ENCODE measurements at regions not wholly inside any gene's neighbourhood (a gene's known extent, or its start where the extent isn't known, plus 50 kb on each side); places are given as distances from the start of the nearest gene placed in this dataset.
"Not testable (repeated sequence)": the region's sequence is repeated elsewhere in the genome, so short reads cannot be mapped to it uniquely, and the experiment has no call there.

DNA sequence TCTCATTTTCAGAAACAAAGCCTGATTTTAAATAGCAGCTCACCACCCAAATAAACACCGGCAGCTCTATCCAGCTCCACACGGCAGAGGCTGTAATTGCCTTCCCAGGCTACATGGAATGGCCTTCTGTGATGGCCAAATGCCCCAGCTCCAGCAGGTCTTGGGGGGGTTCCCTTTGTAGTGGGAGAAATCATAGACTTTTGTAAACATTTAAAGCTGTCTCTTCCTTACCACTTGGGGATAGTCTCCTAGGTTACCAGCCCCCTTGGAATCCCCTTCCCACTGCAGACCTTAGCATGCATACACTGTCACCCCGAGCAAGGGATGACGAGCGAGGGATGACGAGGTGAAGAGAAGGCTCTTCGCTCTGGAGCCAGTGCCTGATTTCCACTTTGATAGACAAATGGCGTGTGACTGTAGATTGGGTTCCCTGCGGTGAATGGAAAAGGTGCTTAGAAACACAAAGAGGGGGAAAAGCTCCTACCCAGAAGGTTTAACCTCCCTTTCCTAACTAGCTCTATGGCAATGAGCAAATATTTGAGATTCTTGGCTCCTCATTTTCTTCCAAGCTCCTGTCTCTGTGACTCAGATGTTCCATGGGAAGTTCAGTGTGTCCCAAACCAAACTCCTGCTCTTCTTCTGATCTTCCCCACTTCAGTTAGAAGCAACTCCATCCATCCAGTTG, 108.0 kb upstream of the CADM1 start:
- Histone ChIP-seq H3K36me3 (ENCODE audit: control insufficient read depth, insufficient read depth, low read length) (no peaks in the 10 kb centered on the region), H3K4me1 (ENCODE audit: control insufficient read depth, insufficient read depth, low read length) (no peaks in the 10 kb centered on the region), H3K9me3 (ENCODE audit: control insufficient read depth, insufficient read depth, low read length) (no peaks in the 10 kb centered on the region), H3K4me3 (ENCODE audit: low read length) (no peak overlapping the region), H3K27me3 (ENCODE audit: control insufficient read depth, insufficient read depth, low read length) (no peaks in the 10 kb centered on the region), H3K27ac (ENCODE audit: low read length) (no peak overlapping the region)
- ATAC-seq (no peak), DNase-seq (no peak)
- Mint-ChIP-seq H3K4me3 (no peak overlapping the region), H3K27me3 (ENCODE audit: low read depth in 2 of 2) (peaks cover 0 to 4% of the 10 kb centered on the region in 2 donors), H3K27ac (no peak overlapping the region), H3K4me1 (no peaks in the 10 kb centered on the region), H3K9me3 (no peaks in the 10 kb centered on the region), H3K36me3 (no peaks in the 10 kb centered on the region)
- intact Hi-C loops (cut with micrococcal nuclease): no loop called here
- TF ChIP-seq, protein P1, sequence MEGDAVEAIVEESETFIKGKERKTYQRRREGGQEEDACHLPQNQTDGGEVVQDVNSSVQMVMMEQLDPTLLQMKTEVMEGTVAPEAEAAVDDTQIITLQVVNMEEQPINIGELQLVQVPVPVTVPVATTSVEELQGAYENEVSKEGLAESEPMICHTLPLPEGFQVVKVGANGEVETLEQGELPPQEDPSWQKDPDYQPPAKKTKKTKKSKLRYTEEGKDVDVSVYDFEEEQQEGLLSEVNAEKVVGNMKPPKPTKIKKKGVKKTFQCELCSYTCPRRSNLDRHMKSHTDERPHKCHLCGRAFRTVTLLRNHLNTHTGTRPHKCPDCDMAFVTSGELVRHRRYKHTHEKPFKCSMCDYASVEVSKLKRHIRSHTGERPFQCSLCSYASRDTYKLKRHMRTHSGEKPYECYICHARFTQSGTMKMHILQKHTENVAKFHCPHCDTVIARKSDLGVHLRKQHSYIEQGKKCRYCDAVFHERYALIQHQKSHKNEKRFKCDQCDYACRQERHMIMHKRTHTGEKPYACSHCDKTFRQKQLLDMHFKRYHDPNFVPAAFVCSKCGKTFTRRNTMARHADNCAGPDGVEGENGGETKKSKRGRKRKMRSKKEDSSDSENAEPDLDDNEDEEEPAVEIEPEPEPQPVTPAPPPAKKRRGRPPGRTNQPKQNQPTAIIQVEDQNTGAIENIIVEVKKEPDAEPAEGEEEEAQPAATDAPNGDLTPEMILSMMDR (IDR thresholded peaks at IDR 0.05): no peak
- 72% methylated on average over 9 of the region's 9 CpGs for WGBS (ENCODE audit: insufficient coverage)

DNA sequence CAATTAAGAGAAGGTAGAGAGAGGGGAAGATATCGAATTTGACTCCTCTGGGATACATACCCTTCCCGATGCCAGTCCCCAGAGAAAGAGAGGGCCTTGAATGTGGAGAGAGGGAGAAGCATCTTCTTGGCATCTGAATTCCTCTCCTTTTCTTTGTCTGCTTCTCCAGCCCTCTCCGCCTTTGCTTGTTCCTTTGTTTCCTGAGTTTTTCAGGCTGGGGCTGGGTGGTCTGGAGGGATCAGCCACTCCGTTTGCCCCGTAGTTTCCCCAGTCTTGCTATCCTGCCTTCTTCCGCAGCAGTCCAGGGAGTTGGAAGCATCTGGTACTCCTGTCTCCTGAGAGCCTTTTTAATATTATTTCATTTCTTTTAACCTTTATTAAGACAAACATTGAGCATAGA, 107.1 kb upstream of the CADM1 start:
- Histone ChIP-seq H3K27ac (ENCODE audit: low read length) (no peak overlapping the region), H3K9me3 (ENCODE audit: control insufficient read depth, insufficient read depth, low read length) (no peaks in the 10 kb centered on the region), H3K36me3 (ENCODE audit: control insufficient read depth, insufficient read depth, low read length) (no peaks in the 10 kb centered on the region), H3K4me3 (ENCODE audit: low read length) (no peak overlapping the region), H3K27me3 (ENCODE audit: control insufficient read depth, insufficient read depth, low read length) (no peaks in the 10 kb centered on the region), H3K4me1 (ENCODE audit: control insufficient read depth, insufficient read depth, low read length) (no peaks in the 10 kb centered on the region)
- no peaks in the 10 kb centered on the region for H3K36me3 Mint-ChIP-seq
- DNase-seq: no peak
- H3K27ac Mint-ChIP-seq: no peak overlapping the region
- intact Hi-C loops (cut with micrococcal nuclease): no loop called here
- 79% methylated on average over 6 of the region's 6 CpGs for WGBS (ENCODE audit: insufficient coverage)
- ATAC-seq: no peak
- H3K4me3 Mint-ChIP-seq: no peak overlapping the region
- TF ChIP-seq, protein P1 (IDR thresholded peaks at IDR 0.05): no peak
- H3K4me1 Mint-ChIP-seq: no peaks in the 10 kb centered on the region
- no peaks in the 10 kb centered on the region for H3K9me3 Mint-ChIP-seq
- H3K27me3 Mint-ChIP-seq (ENCODE audit: low read depth in 2 of 2): peaks cover 4 to 6% of the 10 kb centered on the region in 2 donors

DNA sequence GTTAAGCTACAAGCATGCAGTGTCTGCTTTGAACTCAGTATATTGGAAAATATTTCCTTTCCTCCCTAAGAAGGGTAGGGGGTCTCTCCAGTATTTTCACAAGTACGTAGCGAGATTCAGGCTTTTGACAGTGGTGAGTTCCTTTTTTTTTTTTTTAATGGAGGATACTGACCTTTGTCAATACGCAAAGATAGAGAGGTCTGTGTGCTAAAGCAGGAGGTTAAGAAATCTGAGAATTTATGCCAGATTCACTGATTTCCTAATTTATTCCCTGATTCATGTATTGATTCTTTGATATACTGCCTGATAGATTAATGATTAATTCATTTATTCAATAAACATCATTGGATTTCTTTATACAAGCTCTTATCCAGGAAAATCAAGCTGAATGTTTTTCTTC, 106.7 kb upstream of the CADM1 start:
- H3K4me1 Mint-ChIP-seq: no peaks in the 10 kb centered on the region
- no peaks in the 10 kb centered on the region for H3K36me3 ChIP-seq (ENCODE audit: control insufficient read depth, insufficient read depth, low read length)
- H3K9me3 ChIP-seq (ENCODE audit: control insufficient read depth, insufficient read depth, low read length): no peaks in the 10 kb centered on the region
- H3K4me3 Mint-ChIP-seq: no peak overlapping the region
- H3K4me3 ChIP-seq (ENCODE audit: low read length): no peak overlapping the region
- no peaks in the 10 kb centered on the region for H3K36me3 Mint-ChIP-seq
- TF ChIP-seq, protein P1 (IDR thresholded peaks at IDR 0.05): no peak
- H3K27ac Mint-ChIP-seq: no peak overlapping the region
- no peaks in the 10 kb centered on the region for H3K4me1 ChIP-seq (ENCODE audit: control insufficient read depth, insufficient read depth, low read length)
- H3K27ac ChIP-seq (ENCODE audit: low read length): no peak overlapping the region
- no peak for DNase-seq
- WGBS (ENCODE audit: insufficient coverage): 89% methylated on average over 2 of the region's 3 CpGs
- no peaks in the 10 kb centered on the region for H3K9me3 Mint-ChIP-seq
- intact Hi-C loops (cut with micrococcal nuclease): no loop called here
- H3K27me3 ChIP-seq (ENCODE audit: control insufficient read depth, insufficient read depth, low read length): no peaks in the 10 kb centered on the region
- no peak for ATAC-seq
- H3K27me3 Mint-ChIP-seq (ENCODE audit: low read depth in 2 of 2): peaks cover 4 to 10% of the 10 kb centered on the region in 2 donors

DNA sequence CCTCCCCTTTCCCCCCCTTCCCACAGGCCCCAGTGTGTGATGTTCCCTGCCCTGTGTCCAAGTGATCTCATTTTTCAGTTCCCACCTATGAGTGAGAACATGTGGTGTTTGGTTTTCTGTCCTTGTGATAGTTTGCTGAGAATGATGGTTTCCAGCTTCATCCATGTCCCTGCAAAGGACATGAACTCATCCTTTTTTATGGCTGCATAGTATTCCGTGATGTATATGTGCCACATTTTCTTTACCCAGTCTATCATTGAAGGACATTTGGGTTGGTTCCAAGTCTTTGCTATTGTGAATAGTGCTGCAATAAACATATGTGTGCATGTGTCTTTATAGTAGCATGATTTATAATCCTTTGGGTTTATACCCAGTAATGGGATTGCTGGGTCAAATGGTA, 106.0 kb upstream of the CADM1 start:
- H3K4me1 ChIP-seq (ENCODE audit: control insufficient read depth, insufficient read depth, low read length): not testable (repeated sequence)

More for the DNA sequence above, 106.0 kb upstream of the CADM1 start:
- H3K27me3 ChIP-seq (ENCODE audit: control insufficient read depth, insufficient read depth, low read length); DNase-seq; H3K36me3 ChIP-seq (ENCODE audit: control insufficient read depth, insufficient read depth, low read length); H3K9me3 Mint-ChIP-seq; H3K9me3 ChIP-seq (ENCODE audit: control insufficient read depth, insufficient read depth, low read length); intact Hi-C loops (cut with micrococcal nuclease); H3K27ac Mint-ChIP-seq; ATAC-seq; H3K36me3 Mint-ChIP-seq; H3K4me3 Mint-ChIP-seq; H3K4me3 ChIP-seq (ENCODE audit: low read length); H3K27ac ChIP-seq (ENCODE audit: low read length); H3K4me1 Mint-ChIP-seq: not testable (repeated sequence)
- peaks cover 4 to 12% of the 10 kb centered on the region in 2 donors for H3K27me3 Mint-ChIP-seq (ENCODE audit: low read depth in 2 of 2)
- no CpG with 5 or more reads among the region's 1 CpG for WGBS (ENCODE audit: insufficient coverage)
